ENCODE measurements at regions not wholly inside any gene's neighbourhood (a gene's known extent, or its start where the extent isn't known, plus 50 kb on each side); places are given as distances from the start of the nearest gene placed in this dataset.

GRCh38 chr7:52320610-52321009 lies 714.8 kb upstream of the POM121L12 start:
- DNase-seq, result no peak
- H3K27me3 Mint-ChIP-seq (ENCODE audit: unreplicated experiment), result no peaks in the 10 kb centered on the region
- peaks cover 27% of the 10 kb centered on the region for H3K9me3 Mint-ChIP-seq (ENCODE audit: low read depth, unreplicated experiment)
- no peak for TF ChIP-seq CTCF (IDR thresholded peaks at IDR 0.05; ENCODE audit: unreplicated experiment)
- no TSS peak for BruUV-seq (replicated peaks)
- intact Hi-C loops (cut with micrococcal nuclease; ENCODE audit: unreplicated experiment), result no loop called here
- no peaks in the 10 kb centered on the region for H3K36me3 Mint-ChIP-seq (ENCODE audit: insufficient read depth, unreplicated experiment)
- CTCF ChIA-PET, result no interaction called here
- H3K4me1 Mint-ChIP-seq (ENCODE audit: low read depth, unreplicated experiment), result no peaks in the 10 kb centered on the region
- H3K4me3 Mint-ChIP-seq (ENCODE audit: low read depth, unreplicated experiment), result no peak overlapping the region
- H3K27ac Mint-ChIP-seq (ENCODE audit: unreplicated experiment), result no peak overlapping the region

DNA sequence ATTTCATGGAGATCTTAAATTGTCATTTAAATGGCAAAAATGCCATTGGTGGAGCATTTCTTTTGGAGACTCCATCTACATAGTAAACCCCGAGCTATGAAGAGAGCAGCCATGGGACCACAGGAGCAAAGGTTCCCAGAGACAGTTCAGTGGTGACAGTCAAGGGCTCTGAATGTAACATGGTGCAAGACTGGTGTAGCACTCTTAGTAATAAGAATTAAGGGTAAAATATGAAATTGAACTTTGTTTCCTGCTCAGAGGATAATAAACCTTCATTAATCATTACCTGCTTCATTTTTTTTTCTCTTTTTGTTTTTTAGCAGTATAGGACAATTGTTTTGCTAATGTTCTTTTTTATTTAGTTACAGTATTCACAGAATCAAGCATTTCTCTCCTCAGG lies 717.5 kb upstream of the POM121L12 start:
- no peak overlapping the region for H3K4me3 Mint-ChIP-seq (ENCODE audit: low read depth, unreplicated experiment)
- BruUV-seq (replicated peaks), result no TSS peak
- intact Hi-C loops (cut with micrococcal nuclease; ENCODE audit: unreplicated experiment), result no loop called here
- no peak overlapping the region for H3K27ac Mint-ChIP-seq (ENCODE audit: unreplicated experiment)
- H3K9me3 Mint-ChIP-seq (ENCODE audit: low read depth, unreplicated experiment), result peaks cover 34% of the 10 kb centered on the region
- H3K27me3 Mint-ChIP-seq (ENCODE audit: unreplicated experiment), result no peaks in the 10 kb centered on the region
- DNase-seq, result no peak
- H3K36me3 Mint-ChIP-seq (ENCODE audit: insufficient read depth, unreplicated experiment), result no peaks in the 10 kb centered on the region
- no peaks in the 10 kb centered on the region for H3K4me1 Mint-ChIP-seq (ENCODE audit: low read depth, unreplicated experiment)
- CTCF ChIA-PET, result no interaction called here
- TF ChIP-seq CTCF (IDR thresholded peaks at IDR 0.05; ENCODE audit: unreplicated experiment), result no peak

DNA sequence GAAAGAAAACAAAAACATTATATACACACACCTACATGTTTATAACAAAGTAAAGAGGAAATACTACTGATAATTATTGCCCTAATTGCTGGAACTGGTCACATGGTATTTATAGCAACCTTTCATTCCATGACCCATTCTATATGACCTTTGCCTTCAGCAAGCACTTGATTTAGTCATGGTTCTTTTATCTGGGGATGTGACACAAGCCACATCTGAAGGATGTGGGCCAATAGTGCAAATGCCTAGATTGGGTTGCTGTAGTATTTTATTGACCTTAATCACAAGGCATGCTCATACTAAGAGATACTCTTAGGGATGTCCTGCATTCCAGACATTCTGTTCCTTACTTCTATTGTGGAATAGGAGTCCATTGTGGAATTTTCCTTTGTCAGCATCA lies 723.5 kb upstream of the POM121L12 start:
- H3K4me3 Mint-ChIP-seq (ENCODE audit: low read depth, unreplicated experiment), result no peak overlapping the region
- no TSS peak for BruUV-seq (replicated peaks)
- H3K27ac Mint-ChIP-seq (ENCODE audit: unreplicated experiment), result no peak overlapping the region
- H3K9me3 Mint-ChIP-seq (ENCODE audit: low read depth, unreplicated experiment), result peaks cover 31% of the 10 kb centered on the region
- intact Hi-C loops (cut with micrococcal nuclease; ENCODE audit: unreplicated experiment), result no loop called here
- CTCF ChIA-PET, result no interaction called here
- no peak for DNase-seq
- no peaks in the 10 kb centered on the region for H3K27me3 Mint-ChIP-seq (ENCODE audit: unreplicated experiment)
- no peaks in the 10 kb centered on the region for H3K4me1 Mint-ChIP-seq (ENCODE audit: low read depth, unreplicated experiment)
- H3K36me3 Mint-ChIP-seq (ENCODE audit: insufficient read depth, unreplicated experiment), result no peaks in the 10 kb centered on the region
- no peak for TF ChIP-seq CTCF (IDR thresholded peaks at IDR 0.05; ENCODE audit: unreplicated experiment)

DNA sequence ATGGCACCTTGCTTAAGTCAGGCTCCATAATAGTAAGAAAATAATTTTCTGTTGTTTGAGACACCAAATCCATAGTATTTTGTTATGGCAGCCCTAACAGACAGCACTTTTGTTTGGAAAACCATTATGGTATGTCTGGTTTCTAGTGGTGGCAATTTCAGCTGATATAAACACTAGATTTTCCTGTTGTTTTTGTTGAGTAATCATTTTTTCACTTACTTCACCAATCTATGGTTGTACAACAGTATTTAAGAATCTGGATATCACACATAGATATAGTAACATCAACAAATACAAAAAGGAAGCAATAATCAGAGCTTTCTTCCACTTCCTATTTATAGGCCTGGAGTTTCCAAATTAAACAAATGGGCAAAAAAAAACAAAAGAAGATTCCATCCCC lies 725.8 kb upstream of the POM121L12 start:
- DNase-seq, result no peak
- BruUV-seq (replicated peaks), result no TSS peak
- intact Hi-C loops (cut with micrococcal nuclease; ENCODE audit: unreplicated experiment), result no loop called here
- H3K9me3 Mint-ChIP-seq (ENCODE audit: low read depth, unreplicated experiment), result peaks cover 27% of the 10 kb centered on the region
- CTCF ChIA-PET, result no interaction called here
- H3K4me1 Mint-ChIP-seq (ENCODE audit: low read depth, unreplicated experiment), result no peaks in the 10 kb centered on the region
- no peak overlapping the region for H3K27ac Mint-ChIP-seq (ENCODE audit: unreplicated experiment)
- H3K27me3 Mint-ChIP-seq (ENCODE audit: unreplicated experiment), result no peaks in the 10 kb centered on the region
- TF ChIP-seq CTCF (IDR thresholded peaks at IDR 0.05; ENCODE audit: unreplicated experiment), result no peak
- H3K36me3 Mint-ChIP-seq (ENCODE audit: insufficient read depth, unreplicated experiment), result no peaks in the 10 kb centered on the region
- H3K4me3 Mint-ChIP-seq (ENCODE audit: low read depth, unreplicated experiment), result no peak overlapping the region

Measured in Calu3 (cell line).